Aorta (tissue), 5 donors: ENCODE measurements at regions not wholly inside any gene's neighbourhood (a gene's known extent, or its start where the extent isn't known, plus 50 kb on each side); places are given as distances from the start of the nearest gene placed in this dataset.

Experiments
- ATAC-seq: fragments of 200-7000 bp; cut with Tn5 transposase; one replicate; pipeline ENCODE4 v1.9.1; 2022; ENCODE audit warnings: moderate library complexity; ENCODE audit not compliant: low FRiP score
- DNase-seq, 2 donors: peaks; one replicate each; pipeline ENCODE4 v3.0.0-alpha.2; 2020
- H3K27ac ChIP-seq, 2 donors: one replicate each; pipeline ENCODE4 v1.5.1; 2013; ENCODE audit warnings: low read length in 2 of 2, mild to moderate bottlenecking in 2 of 2, moderate library complexity in 2 of 2, control low read depth in 1 of 2, inconsistent platforms in 1 of 2, low read depth in 1 of 2
- H3K27me3 ChIP-seq, 2 donors: one replicate each; pipeline ENCODE4 v1.6.1; 2013; ENCODE audit warnings: control low read depth in 1 of 2, low read length in 1 of 2, mild to moderate bottlenecking in 1 of 2, moderate library complexity in 1 of 2; ENCODE audit not compliant: insufficient read depth in 2 of 2, control insufficient read depth in 1 of 2
- H3K36me3 ChIP-seq, 2 donors: one replicate each; pipeline ENCODE4 v1.6.1; 2013; ENCODE audit warnings: control low read depth in 1 of 2, low read length in 1 of 2, mild to moderate bottlenecking in 1 of 2; ENCODE audit not compliant: insufficient read depth in 2 of 2, control insufficient read depth in 1 of 2
- H3K4me1 ChIP-seq, 2 donors: one replicate each; pipeline ENCODE4 v1.6.1; 2013; ENCODE audit warnings: low read length in 2 of 2, control low read depth in 1 of 2, mild to moderate bottlenecking in 1 of 2, moderate library complexity in 1 of 2; ENCODE audit not compliant: insufficient read depth in 2 of 2, control insufficient read depth in 1 of 2
- H3K4me3 ChIP-seq, 2 donors: one replicate each; pipeline ENCODE4 v1.5.1; 2013; ENCODE audit warnings: low read length in 2 of 2, control low read depth in 1 of 2, mild to moderate bottlenecking in 1 of 2
- H3K9me3 ChIP-seq: one replicate; pipeline ENCODE4 v1.6.1; 2013; ENCODE audit warnings: mild to moderate bottlenecking, low read length; ENCODE audit not compliant: control insufficient read depth
- WGBS, 2 donors: extraction: QIAGEN DNeasy Blood & Tissue Kit; methylation state at CpG; one replicate each; pipeline ENCODE4 v1.1.7; 2013; 5-methylcytosine and 5-hydroxymethylcytosine counted together
- intact Hi-C, 2 donors: fragments of 100-400 bp; cut with DNase I; formaldehyde crosslinking; loops; one replicate each; pipeline versions ENCODE4 v1.14.2 to v1.15.0; 2022
- donor health status: healthy with polysubstance abuse.
- donor health status: Bipolar disorder and iron deficiency.
- donor health status: DM: no; HTN: no; CAD: no.
- donor health status: DM: no; HTN: no; CAD: no.
- donor health status: DM: yes; HTN: yes; CAD: no.

GRCh38 chr1:196074182-196074581 is 534.1 kb downstream of the KCNT2 start:
- intact Hi-C loops = no loop called here
- Histone ChIP-seq H3K27me3 (no peaks in the 10 kb centered on the region), H3K27ac (no peak overlapping the region), H3K36me3 (no peaks in the 10 kb centered on the region), H3K9me3 (no peaks in the 10 kb centered on the region), H3K4me1 (no peaks in the 10 kb centered on the region), H3K4me3 (no peak overlapping the region)
- DNase-seq (no peak), ATAC-seq (no peak)

- Histone ChIP-seq H3K9me3 (no peaks in the 10 kb centered on the region), H3K36me3 (no peaks in the 10 kb centered on the region), H3K27ac (no peak overlapping the region), H3K4me3 (no peak overlapping the region), H3K4me1 (no peaks in the 10 kb centered on the region), H3K27me3 (no peaks in the 10 kb centered on the region)
- intact Hi-C loops = no loop called here
- no peak for DNase-seq
- 16 to 39% methylated on average over 1 of the region's 1 CpG for WGBS, 2 donors
- no peak for ATAC-seq
These were observed 536.8 kb downstream of the KCNT2 start for GRCh38 chr1:196071447-196071846.

- H3K27ac ChIP-seq = no peak overlapping the region
- ATAC-seq = no peak
- WGBS, 2 donors = 12 to 17% methylated on average over 2 of the region's 2 CpGs
- no peaks in the 10 kb centered on the region for H3K36me3 ChIP-seq
- H3K27me3 ChIP-seq = no peaks in the 10 kb centered on the region
- no peak for DNase-seq
- no peaks in the 10 kb centered on the region for H3K9me3 ChIP-seq
- intact Hi-C loops = no loop called here
- H3K4me3 ChIP-seq = no peak overlapping the region
- H3K4me1 ChIP-seq = no peaks in the 10 kb centered on the region
These were observed 537.3 kb downstream of the KCNT2 start for GRCh38 chr1:196070940-196071339.

- Histone ChIP-seq H3K27me3 (no peaks in the 10 kb centered on the region), H3K9me3 (no peaks in the 10 kb centered on the region), H3K4me3 (no peak overlapping the region), H3K27ac (no peak overlapping the region), H3K36me3 (no peaks in the 10 kb centered on the region), H3K4me1 (no peaks in the 10 kb centered on the region)
- DNase-seq (no peak), ATAC-seq (no peak)
- intact Hi-C loops = no loop called here
- WGBS, 2 donors = 45 to 65% methylated on average over 2 of the region's 2 CpGs
These were observed 544.3 kb downstream of the KCNT2 start for GRCh38 chr1:196063952-196064351.

GRCh38 chr1:196063294-196063693 is 544.9 kb downstream of the KCNT2 start:
- DNase-seq (no peak), ATAC-seq (no peak)
- Histone ChIP-seq H3K27me3 (no peaks in the 10 kb centered on the region), H3K4me1 (no peaks in the 10 kb centered on the region), H3K4me3 (no peak overlapping the region), H3K36me3 (no peaks in the 10 kb centered on the region), H3K9me3 (no peaks in the 10 kb centered on the region), H3K27ac (no peak overlapping the region)
- intact Hi-C loops = no loop called here
- 23 to 39% methylated on average over 3 of the region's 3 CpGs for WGBS, 2 donors

GRCh38 chr1:196060539-196060938 is 547.7 kb downstream of the KCNT2 start:
- Histone ChIP-seq H3K9me3 (no peaks in the 10 kb centered on the region), H3K27ac (no peak overlapping the region), H3K36me3 (no peaks in the 10 kb centered on the region), H3K4me1 (no peaks in the 10 kb centered on the region), H3K4me3 (no peak overlapping the region), H3K27me3 (no peaks in the 10 kb centered on the region)
- intact Hi-C loops = no loop called here
- DNase-seq (no peak), ATAC-seq (no peak)

- H3K27ac ChIP-seq = no peak overlapping the region
- DNase-seq (no peak), ATAC-seq (no peak)
- no peaks in the 10 kb centered on the region for H3K4me1 ChIP-seq
- H3K36me3 ChIP-seq = no peaks in the 10 kb centered on the region
- H3K4me3 ChIP-seq = no peak overlapping the region
- no peaks in the 10 kb centered on the region for H3K27me3 ChIP-seq
- intact Hi-C loops = no loop called here
- H3K9me3 ChIP-seq = no peaks in the 10 kb centered on the region
These were observed 549.0 kb downstream of the KCNT2 start for GRCh38 chr1:196059210-196059609.

GRCh38 chr1:196056966-196057365 is 551.3 kb downstream of the KCNT2 start:
- 54 to 64% methylated on average over 4 of the region's 4 CpGs for WGBS, 2 donors
- Histone ChIP-seq H3K36me3 (no peaks in the 10 kb centered on the region), H3K9me3 (no peaks in the 10 kb centered on the region), H3K27ac (no peak overlapping the region), H3K4me3 (no peak overlapping the region), H3K4me1 (no peaks in the 10 kb centered on the region), H3K27me3 (no peaks in the 10 kb centered on the region)
- intact Hi-C loops = no loop called here
- no peak for ATAC-seq
- DNase-seq = no peak

- H3K27me3 ChIP-seq = no peaks in the 10 kb centered on the region
- H3K4me3 ChIP-seq = no peak overlapping the region
- H3K36me3 ChIP-seq = no peaks in the 10 kb centered on the region
- intact Hi-C loops = no loop called here
- WGBS, 2 donors = 85 to 93% methylated on average over 2 of the region's 2 CpGs
- no peak overlapping the region for H3K27ac ChIP-seq
- ATAC-seq (no peak), DNase-seq (no peak)
- H3K9me3 ChIP-seq = no peaks in the 10 kb centered on the region
- H3K4me1 ChIP-seq = no peaks in the 10 kb centered on the region
These were observed 558.8 kb downstream of the KCNT2 start for GRCh38 chr1:196049407-196049806.

- no peaks in the 10 kb centered on the region for H3K27me3 ChIP-seq
- ATAC-seq = no peak
- H3K4me3 ChIP-seq = no peak overlapping the region
- H3K4me1 ChIP-seq = no peaks in the 10 kb centered on the region
- 60 to 67% methylated on average over 2 of the region's 2 CpGs for WGBS, 2 donors
- H3K9me3 ChIP-seq = no peaks in the 10 kb centered on the region
- no peaks in the 10 kb centered on the region for H3K36me3 ChIP-seq
- intact Hi-C loops = no loop called here
- no peak overlapping the region for H3K27ac ChIP-seq
- no peak for DNase-seq
These were observed 565.0 kb downstream of the KCNT2 start for GRCh38 chr1:196043268-196043667.
